Erythroblast (primary cell): ENCODE measurements at regions not wholly inside any gene's neighbourhood (a gene's known extent, or its start where the extent isn't known, plus 50 kb on each side); places are given as distances from the start of the nearest gene placed in this dataset.

Source experiments
- GATA1 ChIP-seq: IDR thresholded peaks from 2 replicates; pipeline ENCODE4 v1.6.1; 2011; ENCODE audit warnings: low read depth, mild to moderate bottlenecking, control low read depth, low read length, moderate library complexity
- POLR2A ChIP-seq: IDR thresholded peaks from 2 replicates; pipeline ENCODE4 v1.6.1; 2011; ENCODE audit warnings: mild to moderate bottlenecking, low read length

- TF ChIP-seq POLR2A (no peak), GATA1 (no peak)
Observed at GRCh38 chr4:38548256-38548655, 115.7 kb upstream of the KLF3 start.
